ENCODE measurements at regions not wholly inside any gene's neighbourhood (a gene's known extent, or its start where the extent isn't known, plus 50 kb on each side); places are given as distances from the start of the nearest gene placed in this dataset.
A peak's percentile ranks its signal among the peaks of the same experiment; 100 is the strongest.

GRCh38 chr2:215681799-215682596, 246.1 kb upstream of the FN1 start:
- DNase-seq = no peak

DNA sequence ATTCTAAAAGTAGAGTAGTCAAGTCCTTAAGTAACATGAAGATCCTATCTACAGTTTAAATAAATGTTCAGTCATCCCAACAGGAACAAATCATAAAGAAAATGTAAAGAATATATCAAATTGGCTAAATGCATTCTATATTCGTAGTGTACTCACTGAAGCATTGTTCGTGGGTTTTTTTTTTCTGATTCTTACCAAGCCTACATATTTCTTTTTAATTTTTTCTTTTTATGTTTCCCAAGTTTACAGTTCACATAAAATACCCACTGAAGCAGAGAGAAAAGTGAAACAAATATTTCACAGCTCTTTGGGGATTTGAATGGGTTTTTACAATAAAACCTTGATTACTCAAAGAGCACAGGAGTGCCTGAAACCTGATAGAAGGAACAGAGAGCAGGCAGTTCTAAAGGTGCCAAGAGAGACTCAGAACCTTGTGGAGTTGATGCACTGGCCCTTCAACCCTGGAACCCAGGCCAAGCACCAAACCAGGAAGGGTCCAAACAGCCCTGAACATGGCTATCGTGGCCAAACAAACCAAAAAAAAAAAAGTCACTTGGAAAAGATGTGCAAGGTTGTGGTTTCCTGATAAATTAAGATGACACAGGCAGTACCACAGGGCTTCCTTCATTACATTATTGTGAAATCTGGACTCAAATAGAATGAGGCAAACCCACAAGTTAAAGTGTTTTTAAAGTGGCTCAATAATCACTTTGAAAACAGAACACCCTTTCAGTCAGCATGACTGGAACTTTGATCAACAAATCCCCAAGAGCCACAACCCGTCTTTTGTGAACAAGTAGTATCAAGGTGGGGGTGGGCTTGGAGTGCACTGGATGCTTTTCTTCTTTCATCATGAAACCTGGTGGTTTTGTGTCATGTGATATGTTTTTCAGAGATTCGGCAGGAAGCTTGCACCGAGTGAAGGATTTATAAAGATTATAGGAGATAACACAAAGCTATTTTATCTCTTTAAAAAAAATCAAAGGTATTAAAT, 245.0 kb upstream of the FN1 start:
- no peak for DNase-seq

DNA sequence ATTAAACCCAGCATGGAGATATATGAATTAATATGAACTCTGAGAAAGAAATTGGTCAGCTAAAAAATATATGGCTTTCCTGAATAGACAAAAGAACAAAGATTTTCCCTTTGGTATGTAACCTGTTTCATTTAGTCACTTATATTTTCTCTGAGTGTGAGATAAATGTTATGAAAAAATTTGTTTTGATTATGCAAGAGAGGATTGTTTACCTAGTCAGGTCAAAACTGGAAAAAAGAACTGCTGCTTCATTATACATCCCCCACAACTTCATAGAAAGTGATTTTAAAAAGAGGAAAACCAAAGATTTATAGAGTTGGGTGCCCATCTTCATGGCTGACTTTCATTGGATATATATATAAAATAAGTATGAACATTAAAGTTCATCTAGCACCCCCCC, 242.2 kb upstream of the FN1 start:
- no peak for DNase-seq

- no peak for DNase-seq
Measured at GRCh38 chr2:215677481-215677880, 241.6 kb upstream of the FN1 start.

DNA sequence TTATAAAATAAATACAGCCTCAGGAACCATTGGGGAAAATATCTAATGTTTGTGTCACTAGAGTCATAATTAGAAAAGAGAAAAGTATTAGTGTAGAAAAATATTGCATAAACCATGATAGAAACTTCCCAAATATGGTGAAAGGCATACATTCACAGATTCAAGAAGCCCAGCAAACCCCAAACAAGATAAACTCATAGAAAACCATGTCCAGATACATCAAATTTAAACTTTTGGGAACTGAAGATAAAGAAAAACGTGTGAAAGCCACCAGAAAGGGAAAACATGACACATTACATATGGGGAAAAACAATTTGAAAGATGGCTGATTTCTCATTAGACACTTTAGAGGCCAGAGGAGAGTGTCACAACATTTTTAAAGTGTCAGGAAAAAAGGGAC, 236.5 kb upstream of the FN1 start:
- no peak for DNase-seq

- no peak for DNase-seq
Measured at GRCh38 chr2:215671691-215672090, 235.8 kb upstream of the FN1 start.

- DNase-seq = no peak
Measured at GRCh38 chr2:215671244-215671643, 235.4 kb upstream of the FN1 start.

DNA sequence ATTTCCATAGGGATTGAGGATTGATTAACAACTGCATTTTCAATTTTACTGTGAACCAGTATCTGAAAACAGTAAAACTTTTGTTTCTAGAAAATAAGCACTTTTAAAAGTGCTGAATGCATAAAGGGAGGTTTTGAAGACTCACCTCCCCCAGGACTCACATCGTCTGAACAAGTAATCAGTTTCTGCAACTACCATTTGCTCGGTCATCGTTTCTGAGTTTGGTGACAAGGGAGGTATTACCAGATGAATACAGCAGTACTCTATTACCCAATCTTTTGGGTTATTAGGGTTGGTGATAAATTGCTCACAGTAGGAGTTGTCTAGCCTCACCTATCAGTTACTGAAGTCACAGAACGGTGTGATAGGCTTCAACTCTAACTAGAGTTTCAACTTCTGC, 234.5 kb upstream of the FN1 start:
- no peak for DNase-seq

DNA sequence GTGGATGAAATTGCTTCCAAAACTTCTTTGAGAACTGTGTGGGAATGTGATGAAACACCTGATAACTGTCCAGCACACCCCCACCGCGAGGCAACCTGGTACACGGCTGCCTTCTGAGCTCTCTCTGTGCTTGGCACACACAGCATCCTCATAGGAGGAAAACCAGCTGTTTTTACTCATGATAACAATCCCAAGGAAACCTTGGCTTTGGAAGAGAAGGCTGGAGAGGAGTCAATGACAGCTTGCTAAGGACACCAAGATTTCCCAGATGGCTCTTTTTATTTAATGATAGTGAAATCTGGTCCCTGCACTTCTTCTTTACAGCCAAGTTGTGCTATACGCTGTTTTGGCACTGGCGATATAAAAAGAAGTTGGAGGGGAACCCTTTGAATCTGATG, 232.5 kb upstream of the FN1 start:
- peak in 1 of 2 experiments; percentile 37 for DNase-seq

- no peak for DNase-seq
Measured at GRCh38 chr2:215667585-215668377, 231.9 kb upstream of the FN1 start.

DNA sequence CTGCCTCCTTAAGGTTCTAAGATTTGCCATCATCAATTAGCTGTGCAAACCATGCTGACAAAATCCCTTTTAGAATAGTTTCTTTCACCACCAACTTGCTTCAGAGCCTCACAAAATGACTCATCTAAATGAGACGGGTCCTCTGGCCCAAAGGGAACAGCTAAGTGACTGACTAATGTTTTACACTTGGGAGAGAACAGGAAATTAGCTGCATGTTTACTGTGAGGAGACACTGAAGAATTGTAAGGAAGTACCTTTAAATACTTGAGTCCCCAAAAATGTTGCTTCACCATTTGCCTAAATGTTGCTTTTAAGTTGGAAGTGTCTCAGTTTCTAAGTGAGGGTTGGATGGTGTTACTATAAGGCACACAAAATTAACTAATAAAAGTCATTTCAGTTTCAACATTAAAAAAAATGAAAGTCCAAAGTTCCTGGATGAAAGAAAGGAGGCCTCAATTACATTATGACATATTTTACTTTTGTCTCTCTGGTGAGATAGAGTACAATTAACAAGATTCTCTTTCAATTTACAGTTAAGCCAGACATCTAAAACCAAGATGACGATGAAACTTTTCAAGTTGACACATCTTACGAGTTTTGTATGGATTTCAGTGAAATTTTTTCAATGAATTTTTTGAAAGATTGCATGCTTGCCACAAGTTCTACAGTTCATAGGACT, 229.1 kb upstream of the FN1 start:
- DNase-seq = no peak

GRCh38 chr2:215662715-215663114, 226.8 kb upstream of the FN1 start:
- DNase-seq = no peak

- no peak for DNase-seq
Measured at GRCh38 chr2:215660687-215661086, 224.8 kb upstream of the FN1 start.

DNA sequence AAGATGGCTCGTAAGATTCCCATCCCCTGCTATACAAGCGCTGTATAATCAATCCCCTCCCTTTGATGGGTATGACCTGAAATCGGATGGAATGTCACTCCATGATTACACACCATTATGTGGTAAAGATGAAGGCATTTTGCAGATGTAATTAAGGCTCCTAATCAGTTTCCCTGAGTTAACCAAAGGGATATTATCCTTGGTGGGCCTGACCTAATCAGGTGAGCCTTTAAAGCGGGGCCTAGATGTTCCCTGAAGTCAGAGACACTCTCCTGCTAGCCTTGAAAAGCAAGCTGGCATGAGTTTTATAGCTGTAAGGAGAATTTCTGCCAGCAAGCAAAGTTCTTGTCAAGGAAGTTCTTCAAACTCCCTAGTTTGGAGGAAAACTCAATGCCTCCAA, 223.8 kb upstream of the FN1 start:
- DNase-seq = no peak

GRCh38 chr2:215658635-215659305, 222.9 kb upstream of the FN1 start:
- DNase-seq = peak in 1 of 2 experiments; percentile 39

DNA sequence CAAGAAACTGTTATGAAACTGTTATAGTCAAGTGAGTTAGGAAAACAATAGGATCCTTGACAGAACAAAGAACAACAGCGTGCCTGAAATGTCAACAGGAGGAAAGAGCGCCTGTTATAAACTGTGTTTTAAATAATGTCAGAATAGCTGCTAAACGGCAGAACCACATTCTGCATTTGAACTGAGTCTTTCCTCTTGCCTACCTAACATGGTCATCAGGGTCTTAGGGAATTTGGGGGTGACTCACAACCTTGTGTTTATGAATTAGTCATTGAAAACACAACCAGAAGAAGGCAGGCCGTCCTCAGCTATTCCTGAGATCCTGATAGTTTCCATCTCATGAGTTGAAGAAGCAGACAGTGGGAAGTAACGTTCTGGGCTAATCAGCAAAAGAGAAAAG, 222.0 kb upstream of the FN1 start:
- DNase-seq = no peak

- no peak for DNase-seq
Measured at GRCh38 chr2:215654148-215654819, 218.4 kb upstream of the FN1 start.

- no peak for DNase-seq
Measured at GRCh38 chr2:215653344-215654030, 217.6 kb upstream of the FN1 start.

- no peak for DNase-seq
Measured at GRCh38 chr2:215652388-215652787, 216.5 kb upstream of the FN1 start.

DNA sequence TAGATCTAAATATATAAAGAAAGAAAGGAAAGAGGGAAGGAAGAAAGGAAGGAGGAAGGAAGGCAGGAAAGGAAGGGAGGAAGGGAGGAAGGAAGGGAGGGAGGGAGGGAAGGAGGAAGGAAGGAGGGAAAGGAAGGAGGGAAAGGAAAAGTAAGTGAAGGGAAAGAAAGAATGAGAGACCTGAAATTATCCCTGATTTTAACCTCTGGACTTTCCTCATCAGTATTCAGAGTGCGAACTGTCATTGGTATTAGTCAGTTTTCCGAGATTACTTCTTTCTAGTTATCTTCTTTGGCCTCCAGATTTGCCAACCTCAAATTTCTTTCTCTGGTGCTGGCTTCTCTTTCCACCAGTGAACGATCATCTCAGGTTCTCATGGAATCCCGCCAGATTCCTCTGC, 215.5 kb upstream of the FN1 start:
- DNase-seq = no peak

Measured in NCI-H446 (cell line).